Fibroblast of pulmonary artery (primary cell): ENCODE measurements at regions not wholly inside any gene's neighbourhood (a gene's known extent, or its start where the extent isn't known, plus 50 kb on each side); places are given as distances from the start of the nearest gene placed in this dataset.

ENCODE experiments used
- DNase-seq: peaks from one replicate; pipeline ENCODE4 v3.0.0-alpha.2; 2010; ENCODE audit warnings: low read depth
- H3K4me3 ChIP-seq: replicated peaks from 2 replicates; pipeline ENCODE4 v1.5.1; 2011; ENCODE audit warnings: low read depth, mild to moderate bottlenecking, control low read depth, low read length, moderate library complexity
- CTCF ChIP-seq: IDR thresholded peaks from 2 replicates; pipeline ENCODE4 v1.5.1; 2011; ENCODE audit warnings: mild to moderate bottlenecking, control low read depth, low read length, inconsistent platforms; ENCODE audit errors: missing control alignments

GRCh38 chr1:215031392-215031791, 51.1 kb upstream of the KCNK2 start:
- DNase-seq, result no peak
- no peak overlapping the region for H3K4me3 ChIP-seq
- TF ChIP-seq CTCF, result no peak
